ENCODE measurements at regions not wholly inside any gene's neighbourhood (a gene's known extent, or its start where the extent isn't known, plus 50 kb on each side); places are given as distances from the start of the nearest gene placed in this dataset.

GRCh38 chr16:5314377-5314776 lies 216.8 kb upstream of the EEF2KMT start:
- Mint-ChIP-seq H3K4me1 (ENCODE audit: low read depth) (no peaks in the 10 kb centered on the region), H3K36me3 (ENCODE audit: low read depth) (peaks cover 10% of the 10 kb centered on the region; the same call in 1 of the 2 replicates), H3K9me3 (peaks cover 50% of the 10 kb centered on the region), H3K4me3 (no peak overlapping the region), H3K27ac (no peak overlapping the region), H3K27me3 (ENCODE audit: insufficient read depth) (peaks cover 5% of the 10 kb centered on the region)
- TF ChIP-seq CTCF (IDR thresholded peaks at IDR 0.05) = no peak
- DNase-seq = no peak

- TF ChIP-seq CTCF (IDR thresholded peaks at IDR 0.05) = no peak
- Mint-ChIP-seq H3K27ac (no peak overlapping the region), H3K27me3 (ENCODE audit: insufficient read depth) (peaks cover 2% of the 10 kb centered on the region; the same call in 1 of the 2 replicates), H3K36me3 (ENCODE audit: low read depth) (peaks cover 6% of the 10 kb centered on the region; the same call in 1 of the 2 replicates), H3K4me3 (no peak overlapping the region), H3K9me3 (peaks cover 47% of the 10 kb centered on the region), H3K4me1 (ENCODE audit: low read depth) (no peaks in the 10 kb centered on the region)
- DNase-seq = no peak
Measured at GRCh38 chr16:5309946-5310611, 212.5 kb upstream of the EEF2KMT start.

- no peak overlapping the region for H3K27ac Mint-ChIP-seq
- TF ChIP-seq CTCF (IDR thresholded peaks at IDR 0.05) = no peak
- H3K36me3 Mint-ChIP-seq (ENCODE audit: low read depth) = peaks cover 5% of the 10 kb centered on the region; the same call in 1 of the 2 replicates
- H3K27me3 Mint-ChIP-seq (ENCODE audit: insufficient read depth) = no peaks in the 10 kb centered on the region
- DNase-seq = no peak
- H3K9me3 Mint-ChIP-seq = peaks cover 54% of the 10 kb centered on the region
- no peaks in the 10 kb centered on the region for H3K4me1 Mint-ChIP-seq (ENCODE audit: low read depth)
- H3K4me3 Mint-ChIP-seq = no peak overlapping the region
Measured at GRCh38 chr16:5305023-5305422, 207.4 kb upstream of the EEF2KMT start.

- Mint-ChIP-seq H3K27me3 (ENCODE audit: insufficient read depth) (no peaks in the 10 kb centered on the region), H3K4me3 (no peak overlapping the region), H3K27ac (no peak overlapping the region), H3K36me3 (ENCODE audit: low read depth) (peaks cover 5% of the 10 kb centered on the region; the same call in 1 of the 2 replicates), H3K4me1 (ENCODE audit: low read depth) (no peaks in the 10 kb centered on the region), H3K9me3 (peaks cover 46% of the 10 kb centered on the region)
- no peak for TF ChIP-seq CTCF (IDR thresholded peaks at IDR 0.05)
- no peak for DNase-seq
Measured at GRCh38 chr16:5302372-5303114, 204.9 kb upstream of the EEF2KMT start.

- no peaks in the 10 kb centered on the region for H3K4me1 Mint-ChIP-seq (ENCODE audit: low read depth)
- no peak for DNase-seq
- H3K36me3 Mint-ChIP-seq (ENCODE audit: low read depth) = no peaks in the 10 kb centered on the region
- no peak overlapping the region for H3K4me3 Mint-ChIP-seq
- no peak for TF ChIP-seq CTCF (IDR thresholded peaks at IDR 0.05)
- H3K27ac Mint-ChIP-seq = no peak overlapping the region
- H3K27me3 Mint-ChIP-seq (ENCODE audit: insufficient read depth) = no peaks in the 10 kb centered on the region
- peaks cover 40% of the 10 kb centered on the region for H3K9me3 Mint-ChIP-seq
Measured at GRCh38 chr16:5298202-5298601, 200.6 kb upstream of the EEF2KMT start.
